ENCODE measurements at regions not wholly inside any gene's neighbourhood (a gene's known extent, or its start where the extent isn't known, plus 50 kb on each side); places are given as distances from the start of the nearest gene placed in this dataset.

DNA sequence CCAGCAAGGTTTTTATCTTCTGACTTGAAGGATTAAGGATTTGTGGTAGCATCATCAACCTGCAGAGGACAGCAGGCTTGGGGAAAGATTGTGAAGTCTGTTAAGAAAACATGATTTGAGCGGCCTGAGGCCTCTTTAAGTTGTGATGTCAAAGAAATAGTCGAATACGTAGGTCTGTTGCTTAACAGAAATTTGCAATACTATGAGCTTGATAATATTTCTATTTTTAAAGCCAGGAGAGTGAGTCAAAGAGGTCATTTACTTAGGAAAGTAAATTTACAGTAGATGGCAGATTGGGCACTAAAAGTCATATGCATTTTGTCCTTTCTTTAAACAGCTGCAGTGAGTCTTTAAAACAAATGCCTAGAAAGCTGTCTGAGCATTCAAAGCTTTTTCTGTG, 336.3 kb downstream of the DIPK2A start:
- Mint-ChIP-seq H3K27me3 (peaks cover 28% of the 10 kb centered on the region), H3K4me3 (no peak overlapping the region), H3K4me1 (no peaks in the 10 kb centered on the region), H3K27ac (no peak overlapping the region), H3K9me3 (no peaks in the 10 kb centered on the region), H3K36me3 (no peaks in the 10 kb centered on the region)
- DNase-seq = no peak

DNA sequence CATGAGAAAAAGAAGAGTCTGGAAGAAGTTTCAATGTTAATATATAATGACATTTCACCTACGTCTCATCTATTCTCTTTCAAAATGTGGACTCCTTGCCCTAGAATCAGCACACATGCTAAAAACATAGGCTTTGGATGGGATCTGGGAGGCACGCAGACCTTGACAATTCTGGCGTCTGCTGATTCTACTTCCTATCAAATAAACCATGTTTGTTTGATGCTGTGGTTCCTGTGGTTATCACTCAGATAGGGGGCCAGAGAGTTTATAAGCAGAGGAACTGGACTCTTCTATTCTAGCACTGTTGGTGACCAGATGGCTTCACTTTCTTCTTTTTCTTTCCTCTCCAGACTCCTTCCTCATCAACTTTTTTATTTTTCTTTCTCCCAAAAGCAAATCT, 336.8 kb downstream of the DIPK2A start:
- H3K4me1 Mint-ChIP-seq = no peaks in the 10 kb centered on the region
- H3K27ac Mint-ChIP-seq = no peak overlapping the region
- peaks cover 29% of the 10 kb centered on the region for H3K27me3 Mint-ChIP-seq
- H3K9me3 Mint-ChIP-seq = no peaks in the 10 kb centered on the region
- H3K36me3 Mint-ChIP-seq = no peaks in the 10 kb centered on the region
- H3K4me3 Mint-ChIP-seq = no peak overlapping the region
- no peak for DNase-seq

DNA sequence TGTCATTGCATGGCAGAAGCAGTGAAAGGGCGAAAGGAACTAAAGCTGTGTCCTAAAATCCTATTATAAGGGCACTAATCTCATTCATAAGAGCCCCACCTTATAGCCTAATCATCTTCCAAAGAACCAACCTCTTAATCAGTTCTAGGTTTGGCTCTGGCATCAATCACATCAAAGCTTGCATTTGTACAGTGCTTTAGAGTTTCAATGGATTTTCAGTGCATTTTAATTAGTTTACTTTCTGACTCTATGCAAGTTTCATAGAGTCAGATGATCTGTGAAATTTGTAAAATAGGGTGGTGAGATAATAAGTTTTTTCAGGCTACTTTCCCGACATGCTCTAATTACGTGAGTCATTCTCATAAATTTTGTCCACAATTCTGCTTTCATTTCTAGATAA, 341.1 kb downstream of the DIPK2A start:
- H3K36me3 Mint-ChIP-seq = no peaks in the 10 kb centered on the region
- no peaks in the 10 kb centered on the region for H3K9me3 Mint-ChIP-seq
- DNase-seq = no peak
- no peak overlapping the region for H3K27ac Mint-ChIP-seq
- no peaks in the 10 kb centered on the region for H3K4me1 Mint-ChIP-seq
- H3K4me3 Mint-ChIP-seq = no peak overlapping the region
- H3K27me3 Mint-ChIP-seq = peaks cover 22% of the 10 kb centered on the region

DNA sequence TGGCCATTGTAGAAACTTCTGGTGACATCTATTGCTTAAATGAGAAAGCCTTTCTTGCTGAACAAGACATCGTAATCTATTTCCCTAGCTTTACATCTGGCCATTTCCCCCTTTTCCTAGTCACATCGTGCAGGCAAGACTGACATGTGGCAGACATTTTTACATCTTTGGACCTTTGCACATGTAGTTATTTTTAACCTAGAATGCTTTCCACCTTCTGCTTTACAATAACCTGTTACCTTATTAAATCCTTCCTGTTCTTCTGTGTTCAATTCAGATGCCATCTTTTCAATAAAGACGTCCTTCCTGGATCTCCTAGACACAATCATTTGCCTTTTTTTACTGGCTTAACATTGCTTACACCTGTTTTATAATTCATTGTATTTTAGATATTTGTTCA, 343.3 kb downstream of the DIPK2A start:
- no peaks in the 10 kb centered on the region for H3K4me1 Mint-ChIP-seq
- peaks cover 21% of the 10 kb centered on the region for H3K27me3 Mint-ChIP-seq
- DNase-seq = no peak
- no peaks in the 10 kb centered on the region for H3K36me3 Mint-ChIP-seq
- no peak overlapping the region for H3K27ac Mint-ChIP-seq
- no peak overlapping the region for H3K4me3 Mint-ChIP-seq
- no peaks in the 10 kb centered on the region for H3K9me3 Mint-ChIP-seq

DNA sequence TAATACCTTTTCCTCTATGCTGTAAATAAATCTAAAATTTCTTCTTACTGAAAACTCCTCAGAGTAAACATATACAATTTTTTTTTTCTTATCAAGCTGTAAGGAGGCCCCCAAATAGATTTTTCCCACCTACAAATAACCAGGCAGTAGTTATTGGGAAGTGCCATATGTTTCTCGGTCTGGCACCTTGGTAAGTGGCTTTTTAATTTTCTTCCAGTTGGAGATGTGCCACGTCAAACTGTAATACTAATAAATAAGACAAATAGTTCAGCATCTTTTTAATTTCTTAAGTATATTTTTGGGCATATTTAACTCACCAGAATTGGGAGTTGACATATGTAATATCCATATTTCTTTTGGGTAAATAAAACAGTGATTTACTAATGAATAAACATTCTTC, 346.3 kb downstream of the DIPK2A start:
- peaks cover 3% of the 10 kb centered on the region for H3K27me3 Mint-ChIP-seq
- no peaks in the 10 kb centered on the region for H3K4me1 Mint-ChIP-seq
- H3K27ac Mint-ChIP-seq = no peak overlapping the region
- no peaks in the 10 kb centered on the region for H3K9me3 Mint-ChIP-seq
- H3K36me3 Mint-ChIP-seq = no peaks in the 10 kb centered on the region
- no peak for DNase-seq
- H3K4me3 Mint-ChIP-seq = no peak overlapping the region

DNA sequence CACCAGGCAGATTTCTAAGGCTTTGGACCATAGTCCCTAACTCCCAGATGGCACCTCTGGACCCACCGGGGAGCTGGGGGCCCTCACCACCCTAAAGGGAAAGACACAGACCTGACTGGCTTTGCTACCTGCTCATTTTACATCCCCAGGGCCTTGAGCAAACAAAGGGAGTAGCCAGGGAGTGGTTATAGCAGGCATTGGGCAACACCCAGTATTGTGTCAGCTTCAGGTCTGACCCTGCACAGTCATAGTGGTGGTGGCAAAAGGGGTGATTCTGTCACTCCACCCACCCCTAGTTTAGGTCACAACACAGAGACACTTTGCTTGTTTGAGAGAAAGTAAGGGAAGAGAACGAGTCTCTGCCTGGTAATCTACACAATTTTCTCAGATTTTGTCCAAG, 352.5 kb downstream of the DIPK2A start:
- Mint-ChIP-seq H3K27me3 (no peaks in the 10 kb centered on the region), H3K4me1 (no peaks in the 10 kb centered on the region), H3K36me3 (no peaks in the 10 kb centered on the region), H3K9me3 (peaks cover 8% of the 10 kb centered on the region), H3K4me3 (no peak overlapping the region), H3K27ac (no peak overlapping the region)
- no peak for DNase-seq

DNA sequence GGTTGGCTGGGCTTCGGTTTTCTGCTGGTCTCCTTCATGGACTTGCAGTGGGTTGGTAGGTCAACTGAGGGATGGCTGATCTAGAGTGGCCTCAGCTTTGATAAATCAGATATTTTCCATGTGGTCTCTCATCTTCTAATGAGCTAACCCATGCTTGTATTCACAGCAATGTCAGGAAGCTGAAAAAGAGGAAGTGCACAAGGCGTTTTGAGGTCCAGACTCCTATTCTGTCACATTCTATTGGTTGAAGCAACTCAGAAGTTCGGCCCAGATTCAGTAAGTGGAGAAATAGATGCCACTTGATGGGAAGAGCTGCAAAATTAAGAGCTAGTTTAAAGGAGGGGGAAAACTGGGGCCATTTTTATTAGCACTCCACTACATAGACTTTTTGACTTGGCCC, 361.2 kb downstream of the DIPK2A start:
- no peaks in the 10 kb centered on the region for H3K36me3 Mint-ChIP-seq
- H3K9me3 Mint-ChIP-seq = peaks cover 3% of the 10 kb centered on the region
- no peak overlapping the region for H3K27ac Mint-ChIP-seq
- no peaks in the 10 kb centered on the region for H3K4me1 Mint-ChIP-seq
- no peak for DNase-seq
- H3K27me3 Mint-ChIP-seq = no peaks in the 10 kb centered on the region
- H3K4me3 Mint-ChIP-seq = no peak overlapping the region

DNA sequence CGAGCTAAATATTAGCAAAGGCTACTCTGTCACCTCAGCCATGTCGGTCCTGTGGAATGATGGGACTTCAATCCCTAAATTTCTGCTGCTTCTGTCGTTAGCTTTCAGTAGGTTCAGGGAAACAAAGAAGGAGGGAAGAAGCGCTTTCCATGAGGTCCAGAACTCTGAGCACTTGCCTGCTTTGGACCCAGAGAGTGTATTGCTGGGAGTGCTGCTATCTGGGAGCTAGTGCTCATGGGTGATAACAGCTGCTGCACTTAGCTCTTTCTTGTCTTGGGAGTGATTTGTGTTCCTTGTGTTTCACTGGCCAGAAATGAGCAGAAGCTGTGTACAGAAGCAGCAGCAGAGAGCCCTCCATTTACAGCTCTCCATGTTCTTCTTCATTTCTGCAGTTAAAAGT, 369.8 kb downstream of the DIPK2A start:
- Mint-ChIP-seq H3K9me3 (peaks cover 1% of the 10 kb centered on the region), H3K27me3 (peaks cover 22% of the 10 kb centered on the region), H3K4me3 (no peak overlapping the region), H3K4me1 (no peaks in the 10 kb centered on the region), H3K36me3 (no peaks in the 10 kb centered on the region), H3K27ac (no peak overlapping the region)
- DNase-seq = no peak

DNA sequence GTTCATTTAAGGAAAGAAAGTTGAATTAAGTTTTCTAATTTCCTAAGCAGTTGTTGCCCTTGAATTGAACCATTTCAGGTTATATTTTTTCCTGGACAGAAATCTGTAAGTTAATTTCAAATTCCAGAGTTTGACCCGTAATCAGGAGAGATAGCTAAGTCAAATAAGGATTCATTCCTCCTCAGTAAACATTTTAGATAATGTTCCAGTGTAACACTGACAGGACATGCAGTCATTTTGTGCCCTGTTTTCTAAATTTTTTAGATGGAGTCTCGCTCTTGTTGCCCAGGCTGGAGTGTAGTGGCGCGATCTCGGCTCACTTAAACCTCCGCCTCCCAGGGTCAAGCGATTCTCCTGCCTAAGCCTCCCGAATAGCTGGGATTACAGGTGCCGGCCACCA, 371.7 kb downstream of the DIPK2A start:
- Mint-ChIP-seq H3K36me3 (no peaks in the 10 kb centered on the region), H3K4me1 (no peaks in the 10 kb centered on the region), H3K27me3 (peaks cover 22% of the 10 kb centered on the region), H3K27ac (no peak overlapping the region), H3K9me3 (peaks cover 1% of the 10 kb centered on the region), H3K4me3 (no peak overlapping the region)
- DNase-seq = no peak

DNA sequence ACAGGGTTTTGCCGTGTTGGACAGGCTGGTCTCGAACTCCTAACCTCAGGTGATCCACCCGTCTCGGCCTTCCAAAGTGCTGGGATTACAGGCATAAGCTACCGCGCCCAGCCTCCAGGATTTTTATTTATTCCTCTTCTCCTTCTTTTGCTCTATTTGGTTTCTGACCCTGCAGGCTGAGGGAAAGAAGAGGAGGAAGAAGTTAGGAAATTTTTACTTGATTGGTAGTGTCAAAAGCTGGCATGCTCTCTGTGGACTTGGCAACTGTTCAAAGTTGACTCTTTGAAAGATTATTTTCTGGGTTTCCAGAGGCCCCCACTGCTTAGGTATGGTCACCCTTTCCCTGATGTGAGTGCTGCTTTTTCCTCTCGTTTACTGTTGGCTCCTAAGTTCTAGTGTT, 372.2 kb downstream of the DIPK2A start:
- Mint-ChIP-seq H3K36me3 (no peaks in the 10 kb centered on the region), H3K4me1 (no peaks in the 10 kb centered on the region), H3K27me3 (peaks cover 22% of the 10 kb centered on the region)

DNA sequence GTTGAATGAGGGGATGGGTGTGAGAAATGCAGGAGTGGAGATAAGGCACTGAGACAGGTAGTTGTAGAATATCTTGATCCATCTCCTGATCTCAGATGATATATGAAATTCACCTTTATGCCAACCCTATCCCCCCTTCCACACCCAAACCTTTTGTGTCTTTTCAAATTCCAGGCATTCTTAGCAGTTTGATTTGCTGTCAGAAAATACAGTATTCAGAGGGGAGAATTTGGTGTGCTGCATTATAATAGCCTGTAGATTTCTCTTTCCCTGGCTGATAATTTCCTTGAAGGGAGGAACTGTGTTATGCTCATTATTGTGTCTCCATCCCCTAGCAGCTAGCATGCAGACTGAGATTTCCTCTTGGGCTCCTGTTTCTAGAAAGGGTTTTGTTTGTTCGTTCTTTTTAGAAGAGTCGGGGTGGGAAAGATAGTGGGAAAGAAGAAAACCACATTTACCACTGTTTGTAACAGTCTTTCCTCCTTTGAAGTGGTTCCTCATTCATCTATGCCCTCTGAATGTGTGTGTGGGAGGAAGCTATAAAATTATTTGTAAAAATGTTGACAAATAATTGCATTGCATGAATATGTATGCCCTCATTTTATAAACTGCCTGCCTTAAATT, 373.4 kb downstream of the DIPK2A start:
- Mint-ChIP-seq H3K27ac (no peak overlapping the region), H3K4me3 (no peak overlapping the region), H3K36me3 (no peaks in the 10 kb centered on the region)

More for the DNA sequence above, 372.2 kb downstream of the DIPK2A start:
- no peak overlapping the region for H3K27ac Mint-ChIP-seq
- DNase-seq = no peak
- H3K9me3 Mint-ChIP-seq = peaks cover 1% of the 10 kb centered on the region
- no peak overlapping the region for H3K4me3 Mint-ChIP-seq

DNA sequence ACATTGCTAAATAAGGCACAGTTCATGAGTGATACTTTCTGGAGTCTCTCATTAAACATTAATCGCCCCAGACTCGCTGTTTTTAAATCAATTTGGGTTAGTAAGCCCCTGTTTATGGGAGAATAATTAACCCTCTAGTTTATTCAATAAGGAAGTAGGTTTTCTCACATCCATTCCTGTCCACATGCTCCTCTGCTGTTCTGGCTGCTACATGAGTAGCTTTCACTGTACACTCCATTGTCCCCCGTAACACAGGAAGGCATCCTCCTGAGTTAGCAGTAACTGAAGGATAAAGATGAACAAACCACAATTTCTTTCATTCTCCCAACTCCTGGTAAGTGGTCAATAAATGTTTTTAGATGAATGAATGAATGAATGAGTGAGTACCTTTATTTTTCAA, 378.5 kb downstream of the DIPK2A start:
- Mint-ChIP-seq H3K4me1 (no peaks in the 10 kb centered on the region), H3K4me3 (no peak overlapping the region), H3K27me3 (peaks cover 6% of the 10 kb centered on the region), H3K36me3 (no peaks in the 10 kb centered on the region), H3K9me3 (no peaks in the 10 kb centered on the region), H3K27ac (no peak overlapping the region)
- no peak for DNase-seq

More for the DNA sequence above, 373.4 kb downstream of the DIPK2A start:
- no peak for DNase-seq
- no peaks in the 10 kb centered on the region for H3K4me1 Mint-ChIP-seq
- H3K27me3 Mint-ChIP-seq = peaks cover 22% of the 10 kb centered on the region
- H3K9me3 Mint-ChIP-seq = peaks cover 1% of the 10 kb centered on the region

DNA sequence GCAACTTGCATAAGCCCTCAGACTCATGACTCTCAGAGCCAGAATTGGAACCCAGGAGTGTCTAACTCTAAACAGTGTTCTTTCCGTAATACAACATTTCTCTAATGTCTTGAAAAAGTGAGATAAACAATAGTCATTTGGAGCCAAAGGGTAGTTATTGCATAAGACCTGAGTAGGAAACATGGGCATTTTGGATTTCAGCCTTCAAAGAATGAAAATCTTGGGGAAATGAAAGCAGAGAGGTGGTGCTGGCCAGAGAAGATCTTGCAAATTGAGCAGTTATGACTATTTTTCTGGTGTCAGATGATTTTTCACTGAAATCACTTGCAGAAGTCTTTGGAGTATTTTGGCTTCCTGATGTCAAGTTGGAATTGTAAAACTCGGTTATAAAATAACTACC, 379.4 kb downstream of the DIPK2A start:
- Mint-ChIP-seq H3K27ac (no peak overlapping the region), H3K9me3 (no peaks in the 10 kb centered on the region), H3K4me1 (no peaks in the 10 kb centered on the region), H3K36me3 (no peaks in the 10 kb centered on the region), H3K27me3 (peaks cover 4% of the 10 kb centered on the region), H3K4me3 (no peak overlapping the region)
- no peak for DNase-seq

DNA sequence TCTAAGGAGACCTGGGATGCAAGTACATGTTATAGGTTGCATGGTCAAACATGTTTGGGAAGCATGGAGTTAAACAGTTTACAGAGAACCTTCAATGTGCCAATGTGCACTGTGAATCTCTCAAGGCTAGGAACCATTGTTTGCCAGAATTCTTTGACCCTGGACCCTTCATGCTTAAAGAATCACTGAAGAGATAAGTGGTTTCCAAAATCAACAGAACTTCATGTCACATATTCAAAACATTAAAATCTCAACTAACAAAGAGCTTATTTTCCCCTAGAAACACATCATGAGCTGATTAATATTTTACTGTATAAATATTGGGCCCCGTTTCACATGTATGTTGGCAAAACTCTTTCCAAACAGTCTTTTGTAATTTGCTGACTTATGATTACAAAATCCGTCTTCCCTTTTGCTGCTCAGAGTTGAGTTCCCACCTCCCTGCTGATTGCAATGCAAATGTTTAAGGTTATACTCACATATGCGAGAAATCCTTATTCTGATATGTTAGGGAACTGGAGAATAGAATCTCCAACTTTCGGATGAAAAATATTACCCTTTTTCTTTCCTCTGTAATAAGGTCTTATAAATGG, 380.2 kb downstream of the DIPK2A start:
- Mint-ChIP-seq H3K27me3 (peaks cover 4% of the 10 kb centered on the region), H3K9me3 (no peaks in the 10 kb centered on the region), H3K4me1 (no peaks in the 10 kb centered on the region), H3K36me3 (no peaks in the 10 kb centered on the region), H3K4me3 (no peak overlapping the region), H3K27ac (no peak overlapping the region)
- no peak for DNase-seq

DNA sequence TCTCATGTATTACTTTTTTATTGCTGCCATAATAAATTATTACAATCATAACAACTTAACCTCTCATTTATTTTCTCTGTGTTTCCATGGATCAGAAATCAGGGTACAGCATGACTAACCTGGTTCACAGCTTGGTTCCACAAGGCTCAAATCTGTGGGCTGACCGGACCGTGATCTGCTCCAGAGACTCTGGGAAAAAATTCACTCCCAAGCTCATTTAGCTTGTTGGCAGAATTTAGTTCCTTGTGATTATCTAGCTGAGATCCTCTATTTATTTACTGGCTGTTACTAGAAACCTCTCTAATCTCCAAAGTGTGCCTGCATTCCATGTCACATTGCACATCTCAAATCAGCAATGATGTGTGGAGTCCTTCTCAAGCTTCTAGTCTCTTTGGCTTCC, 386.6 kb downstream of the DIPK2A start:
- H3K4me1 Mint-ChIP-seq = no peaks in the 10 kb centered on the region
- H3K4me3 Mint-ChIP-seq = no peak overlapping the region
- no peak for DNase-seq
- no peaks in the 10 kb centered on the region for H3K9me3 Mint-ChIP-seq
- peaks cover 1% of the 10 kb centered on the region for H3K36me3 Mint-ChIP-seq
- H3K27me3 Mint-ChIP-seq = peaks cover 5% of the 10 kb centered on the region
- no peak overlapping the region for H3K27ac Mint-ChIP-seq

DNA sequence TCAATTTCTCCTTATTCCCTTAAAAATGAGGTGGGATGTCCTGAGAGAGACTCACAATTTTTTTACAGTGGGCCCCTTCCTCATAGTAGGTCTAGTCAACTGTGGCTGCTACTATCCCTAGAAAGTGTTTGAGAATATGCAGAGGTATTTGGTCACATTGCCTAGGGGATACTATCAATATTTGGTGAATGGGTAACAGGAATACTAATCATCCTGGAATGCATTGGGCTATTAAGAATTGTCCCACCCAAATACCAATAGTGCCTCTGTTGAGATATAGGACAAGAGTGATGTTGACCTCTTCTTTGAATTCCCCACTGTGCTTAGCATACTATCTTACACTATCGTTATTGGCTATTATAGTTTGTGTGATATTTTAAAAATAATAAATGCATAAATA, 389.4 kb downstream of the DIPK2A start:
- DNase-seq = no peak
- Mint-ChIP-seq H3K36me3 (peaks cover 1% of the 10 kb centered on the region), H3K4me3 (no peak overlapping the region), H3K9me3 (no peaks in the 10 kb centered on the region), H3K27me3 (peaks cover 5% of the 10 kb centered on the region), H3K27ac (no peak overlapping the region), H3K4me1 (no peaks in the 10 kb centered on the region)
